NCI-H2227 (cell line): ENCODE measurements at regions not wholly inside any gene's neighbourhood (a gene's known extent, or its start where the extent isn't known, plus 50 kb on each side); places are given as distances from the start of the nearest gene placed in this dataset.
"Not testable (repeated sequence)": the region's sequence is repeated elsewhere in the genome, so short reads cannot be mapped to it uniquely, and the experiment has no call there.

Experiments
- DNase-seq: peaks from one replicate; lab custom pipeline; 2025; ENCODE audit not compliant: unreplicated experiment; lab: John Stamatoyannopoulos, UW

- DNase-seq = peak; percentile 24
Observed at GRCh38 chr6:88458662-88459061, 292.5 kb upstream of the CNR1 start.

GRCh38 chr6:88456221-88456859, 290.2 kb upstream of the CNR1 start:
- no peak for DNase-seq

- DNase-seq = no peak
Observed at GRCh38 chr6:88455317-88455716, 289.2 kb upstream of the CNR1 start.

- DNase-seq = no peak
Observed at GRCh38 chr6:88454658-88455057, 288.5 kb upstream of the CNR1 start.

- no peak for DNase-seq
Observed at GRCh38 chr6:88449770-88450169, 283.6 kb upstream of the CNR1 start.

- no peak for DNase-seq
Observed at GRCh38 chr6:88445188-88445965, 279.2 kb upstream of the CNR1 start.

- DNase-seq = no peak
Observed at GRCh38 chr6:88443554-88443953, 277.4 kb upstream of the CNR1 start.

GRCh38 chr6:88442737-88443136, 276.6 kb upstream of the CNR1 start:
- no peak for DNase-seq

- DNase-seq = no peak
Observed at GRCh38 chr6:88441346-88441745, 275.2 kb upstream of the CNR1 start.

- DNase-seq = no peak
Observed at GRCh38 chr6:88428068-88428467, 261.9 kb upstream of the CNR1 start.

- DNase-seq = no peak
Observed at GRCh38 chr6:88426005-88426404, 259.9 kb upstream of the CNR1 start.

GRCh38 chr6:88422831-88423230, 256.7 kb upstream of the CNR1 start:
- no peak for DNase-seq

- not testable (repeated sequence) for DNase-seq
Observed at GRCh38 chr6:88420967-88421488, 254.9 kb upstream of the CNR1 start.

GRCh38 chr6:88418921-88419810, 253.0 kb upstream of the CNR1 start:
- DNase-seq = not testable (repeated sequence)

GRCh38 chr6:88417361-88417760, 251.2 kb upstream of the CNR1 start:
- DNase-seq = not testable (repeated sequence)

- no peak for DNase-seq
Observed at GRCh38 chr6:88413459-88413858, 247.3 kb upstream of the CNR1 start.

- not testable (repeated sequence) for DNase-seq
Observed at GRCh38 chr6:88408355-88408754, 242.2 kb upstream of the CNR1 start.

- DNase-seq = not testable (repeated sequence)
Observed at GRCh38 chr6:88406674-88407073, 240.5 kb upstream of the CNR1 start.

GRCh38 chr6:88403486-88403885, 237.3 kb upstream of the CNR1 start:
- no peak for DNase-seq

GRCh38 chr6:88402909-88403308, 236.8 kb upstream of the CNR1 start:
- no peak for DNase-seq

- not testable (repeated sequence) for DNase-seq
Observed at GRCh38 chr6:88390998-88391397, 224.9 kb upstream of the CNR1 start.
